OCI-LY3 (cell line): ENCODE measurements at regions not wholly inside any gene's neighbourhood (a gene's known extent, or its start where the extent isn't known, plus 50 kb on each side); places are given as distances from the start of the nearest gene placed in this dataset.
"Not testable (repeated sequence)": the region's sequence is repeated elsewhere in the genome, so short reads cannot be mapped to it uniquely, and the experiment has no call there.

Experiments used
- H2AFZ ChIP-seq: fragments of 200-600, 300-600 bp; shearing (Covaris generic); 2 replicates; pipeline ENCODE4 v1.6.0; 2014; ENCODE audit warnings: antibody characterized with exemption, low read depth, low read length
- H3K27ac ChIP-seq: fragments of 200-600, 300-600 bp; sonication (generic); 2 replicates; pipeline ENCODE4 v1.5.1; 2014; ENCODE audit warnings: mild to moderate bottlenecking, low read length, moderate library complexity, mixed read lengths
- H3K27me3 ChIP-seq: fragments of 200-600, 300-600 bp; sonication (generic); 2 replicates; pipeline ENCODE4 v1.6.1; 2014; ENCODE audit warnings: low read depth, low read length, mixed read lengths
- H3K36me3 ChIP-seq: fragments of 200-600, 300-600 bp; sonication (generic); replicated peaks from 2 replicates; pipeline ENCODE3; 2014; ENCODE audit warnings: low read depth, low read length, mixed read lengths
- H3K4me1 ChIP-seq: fragments of 300-600, 200-600 bp; sonication (generic); 2 replicates; pipeline ENCODE4 v1.6.1; 2014; ENCODE audit warnings: low read length, mixed read lengths
- H3K4me2 ChIP-seq: fragments of 200-600, 300-600 bp; sonication (generic); 2 replicates; pipeline ENCODE4 v1.6.1; 2014; ENCODE audit warnings: low read length, mixed read lengths
- H3K4me3 ChIP-seq: fragments of 300-600, 200-600 bp; sonication (generic); 2 replicates; pipeline ENCODE4 v1.5.1; 2014; ENCODE audit warnings: antibody characterized with exemption, mild to moderate bottlenecking, low read length, moderate library complexity
- H3K79me2 ChIP-seq: fragments of 300-600, 200-600 bp; shearing (Covaris generic); 2 replicates; pipeline ENCODE4 v1.6.1; 2014; ENCODE audit warnings: mild to moderate bottlenecking, low read length, mixed read lengths
- H3K9ac ChIP-seq: fragments of 300-600, 200-600 bp; shearing (Covaris generic); 2 replicates; pipeline ENCODE4 v1.6.0; 2014; ENCODE audit warnings: mild to moderate bottlenecking, low read length, moderate library complexity
- H3K9me3 ChIP-seq: fragments of 200-600, 300-600 bp; shearing (Covaris generic); 2 replicates; pipeline ENCODE4 v1.6.1; 2014; ENCODE audit warnings: low read length, mixed read lengths; ENCODE audit not compliant: insufficient read depth
- H4K20me1 ChIP-seq: fragments of 200-600, 300-600 bp; sonication (generic); 2 replicates; pipeline ENCODE4 v1.6.1; 2016; ENCODE audit warnings: low read length, mixed read lengths; ENCODE audit not compliant: insufficient read depth
- CTCF ChIP-seq: fragments of 200-600, 300-600 bp; sonication (generic); IDR thresholded peaks from 2 replicates; pipeline ENCODE4 v1.5.1; 2014; ENCODE audit warnings: antibody characterized with exemption, low read length, low read depth
- EZH2phosphoT487 ChIP-seq: fragments of 200-600 bp; shearing (Covaris generic); IDR thresholded peaks from 2 replicates; pipeline ENCODE4 v1.6.1; 2018; ENCODE audit warnings: antibody characterized with exemption, mixed run types, low read depth

- Histone ChIP-seq H3K27ac (peak overlapping the region; percentile 55), H3K9me3 (no peaks in the 10 kb centered on the region), H3K4me2 (peak overlapping the region; percentile 52; the same call in 1 of the 2 replicates), H3K79me2 (no peaks in the 10 kb centered on the region), H2AFZ (0 out of 2 replicates have a peak overlapping the region, but pooled peaks have one; percentile 41), H3K27me3 (no peaks in the 10 kb centered on the region), H4K20me1 (no peaks in the 10 kb centered on the region), H3K4me1 (peaks cover 22% of the 10 kb centered on the region), H3K4me3 (no peak overlapping the region), H3K36me3 (no peaks in the 10 kb centered on the region), H3K9ac (no peak overlapping the region; the same call in 1 of the 2 replicates)
- TF ChIP-seq CTCF (no peak), EZH2phosphoT487 (no peak)
Observed at GRCh38 chr3:6679510-6679909, 181.4 kb upstream of the GRM7 start.

GRCh38 chr3:6680119-6680806 is 180.7 kb upstream of the GRM7 start:
- TF ChIP-seq EZH2phosphoT487 (no peak), CTCF (no peak)
- Histone ChIP-seq H3K27me3 (no peaks in the 10 kb centered on the region), H3K36me3 (no peaks in the 10 kb centered on the region), H3K27ac (peak overlapping the region; percentile 55), H3K4me2 (peak overlapping the region; percentile 52), H4K20me1 (no peaks in the 10 kb centered on the region), H3K4me3 (peak overlapping the region; percentile 13), H3K79me2 (no peaks in the 10 kb centered on the region), H3K9me3 (no peaks in the 10 kb centered on the region), H2AFZ (peak overlapping the region; percentile 41), H3K4me1 (peaks cover 22% of the 10 kb centered on the region), H3K9ac (peak overlapping the region; percentile 3; the same call in 1 of the 2 replicates)

GRCh38 chr3:6697285-6697684 is 163.6 kb upstream of the GRM7 start:
- Histone ChIP-seq H3K27ac (no peak overlapping the region), H3K4me2 (no peak overlapping the region), H3K27me3 (no peaks in the 10 kb centered on the region), H3K4me1 (peaks cover 11% of the 10 kb centered on the region), H3K9me3 (peaks cover 18% of the 10 kb centered on the region; the same call in 1 of the 2 replicates), H2AFZ (no peak overlapping the region), H3K36me3 (peaks cover 5% of the 10 kb centered on the region), H3K9ac (no peak overlapping the region), H3K79me2 (no peaks in the 10 kb centered on the region), H3K4me3 (no peak overlapping the region), H4K20me1 (no peaks in the 10 kb centered on the region)
- TF ChIP-seq CTCF, result no peak
- TF ChIP-seq EZH2phosphoT487, result no peak

GRCh38 chr3:6697722-6698121 is 163.2 kb upstream of the GRM7 start:
- H3K36me3 ChIP-seq, result peaks cover 5% of the 10 kb centered on the region
- no peak overlapping the region for H2AFZ ChIP-seq
- H3K79me2 ChIP-seq, result no peaks in the 10 kb centered on the region
- no peak for TF ChIP-seq EZH2phosphoT487
- no peak for TF ChIP-seq CTCF
- H3K4me2 ChIP-seq, result peak overlapping the region; percentile 13; the same call in 1 of the 2 replicates
- no peak overlapping the region for H3K9ac ChIP-seq
- H3K27ac ChIP-seq, result no peak overlapping the region
- H4K20me1 ChIP-seq, result no peaks in the 10 kb centered on the region
- no peaks in the 10 kb centered on the region for H3K27me3 ChIP-seq
- H3K4me3 ChIP-seq, result no peak overlapping the region
- peaks cover 18% of the 10 kb centered on the region; the same call in 1 of the 2 replicates for H3K9me3 ChIP-seq
- peaks cover 11% of the 10 kb centered on the region for H3K4me1 ChIP-seq

- H3K4me1 ChIP-seq, H3K79me2 ChIP-seq, H3K27me3 ChIP-seq, H4K20me1 ChIP-seq, H3K4me3 ChIP-seq, H3K9ac ChIP-seq, H3K27ac ChIP-seq, H3K4me2 ChIP-seq, H2AFZ ChIP-seq, H3K36me3 ChIP-seq: not testable (repeated sequence)
- peaks cover 18% of the 10 kb centered on the region; the same call in 1 of the 2 replicates for H3K9me3 ChIP-seq
Observed at GRCh38 chr3:6704817-6705216, 156.1 kb upstream of the GRM7 start.
